Stromal cell of bone marrow (primary cell): ENCODE measurements at regions not wholly inside any gene's neighbourhood (a gene's known extent, or its start where the extent isn't known, plus 50 kb on each side); places are given as distances from the start of the nearest gene placed in this dataset.

Source experiments
- DNase-seq: peaks from one replicate; pipeline ENCODE4 v3.0.0-alpha.2; 2012; ENCODE audit warnings: low read depth

DNA sequence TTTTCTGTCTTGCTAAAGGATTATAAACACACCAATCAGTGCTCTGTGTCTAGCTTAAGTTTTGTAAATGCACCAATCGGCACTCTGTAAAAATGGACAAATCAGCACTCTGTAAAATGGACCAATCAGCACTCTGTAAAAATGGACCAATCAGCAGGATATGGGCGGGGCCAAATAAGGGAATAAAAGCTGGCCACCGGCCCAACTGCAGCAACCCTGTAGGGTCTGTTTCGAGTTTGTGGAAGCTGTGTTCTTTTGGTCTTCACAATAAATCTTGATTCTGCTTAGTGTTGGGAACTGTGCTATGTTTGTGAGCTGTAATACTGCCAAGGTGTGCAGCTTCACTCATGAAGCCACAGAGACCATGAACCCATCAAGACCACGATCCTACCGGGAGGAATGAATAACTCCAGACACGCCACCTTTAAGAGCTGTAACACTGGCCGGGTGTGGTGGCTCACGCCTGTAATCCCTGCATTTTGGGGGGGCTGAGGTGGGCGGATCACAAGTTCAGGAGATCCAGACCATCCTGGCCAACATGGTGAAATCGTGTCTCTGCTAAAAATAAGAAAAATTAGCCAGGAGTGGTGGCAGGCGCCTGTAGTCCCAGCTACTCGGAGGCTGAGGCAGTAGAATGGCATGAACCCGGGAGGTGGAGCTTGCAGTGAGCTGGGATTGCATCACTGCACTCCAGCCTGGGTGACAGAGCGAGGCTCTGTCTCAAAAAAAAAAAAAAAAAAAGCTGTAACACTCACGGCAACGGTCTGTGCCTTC lies 133.0 kb upstream of the GDF10 start:
- DNase-seq, result peak; percentile 21

DNA sequence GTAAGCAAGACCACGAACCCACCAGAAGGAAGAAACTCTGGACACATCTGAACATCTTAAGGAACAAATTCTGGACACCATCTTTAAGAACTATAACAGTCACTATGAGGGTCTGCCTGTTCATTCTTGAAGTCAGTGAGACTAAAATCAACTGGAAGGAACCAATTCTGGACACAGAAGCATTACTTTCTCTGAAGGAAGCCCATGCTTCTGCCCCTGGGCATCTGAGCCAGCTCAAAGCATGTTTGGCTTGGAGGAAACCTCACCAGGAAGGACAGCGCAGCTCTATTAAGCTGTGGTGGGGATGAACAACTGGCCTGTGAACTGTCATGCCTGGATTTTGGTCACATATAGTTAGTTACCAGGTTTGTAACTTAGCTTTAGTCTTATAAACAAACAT lies 132.4 kb upstream of the GDF10 start:
- no peak for DNase-seq

DNA sequence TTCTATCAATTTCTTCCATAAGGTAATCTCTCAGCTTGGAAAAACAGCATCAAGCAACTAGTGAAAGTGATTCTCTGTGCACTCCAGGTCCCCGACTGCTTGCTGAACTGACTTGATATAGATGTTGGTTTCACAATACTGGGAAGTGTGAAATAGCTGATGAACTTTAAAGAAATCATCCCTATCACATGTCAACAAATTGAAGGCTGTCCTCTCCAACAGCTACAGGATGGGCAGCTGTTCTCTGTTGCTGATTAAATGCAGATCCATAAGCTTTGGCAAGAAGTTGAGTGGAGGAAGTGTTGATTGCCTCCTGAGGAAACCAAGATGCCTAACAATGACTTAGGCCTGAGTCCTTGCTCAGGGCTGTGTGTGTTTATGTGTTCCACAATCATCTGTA lies 130.4 kb upstream of the GDF10 start:
- DNase-seq, result no peak

DNA sequence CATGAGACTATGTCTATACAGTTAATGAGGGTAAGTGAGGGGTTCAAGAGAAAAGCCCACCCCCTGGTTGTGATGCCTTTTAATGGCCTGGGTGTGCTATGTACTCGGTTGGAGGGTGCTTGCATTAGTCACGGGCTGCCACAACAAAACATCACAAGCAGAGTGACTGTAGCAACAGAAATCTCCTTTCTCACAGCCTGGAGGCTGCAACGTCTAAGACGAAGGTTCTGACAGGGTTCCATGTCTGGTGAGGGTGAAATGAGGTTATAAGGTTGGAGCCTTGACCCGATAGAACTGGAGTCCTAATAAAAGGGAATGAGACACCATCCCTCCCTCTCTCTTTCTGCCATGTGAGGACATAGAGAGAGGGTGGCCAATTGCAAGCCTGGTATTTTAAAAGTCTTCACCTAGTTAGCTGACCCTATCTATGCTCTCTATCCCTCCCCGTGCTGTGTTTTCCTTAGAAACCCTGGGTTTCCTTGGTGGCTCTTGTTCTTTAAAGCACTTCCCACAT lies 126.0 kb upstream of the GDF10 start:
- no peak for DNase-seq

DNA sequence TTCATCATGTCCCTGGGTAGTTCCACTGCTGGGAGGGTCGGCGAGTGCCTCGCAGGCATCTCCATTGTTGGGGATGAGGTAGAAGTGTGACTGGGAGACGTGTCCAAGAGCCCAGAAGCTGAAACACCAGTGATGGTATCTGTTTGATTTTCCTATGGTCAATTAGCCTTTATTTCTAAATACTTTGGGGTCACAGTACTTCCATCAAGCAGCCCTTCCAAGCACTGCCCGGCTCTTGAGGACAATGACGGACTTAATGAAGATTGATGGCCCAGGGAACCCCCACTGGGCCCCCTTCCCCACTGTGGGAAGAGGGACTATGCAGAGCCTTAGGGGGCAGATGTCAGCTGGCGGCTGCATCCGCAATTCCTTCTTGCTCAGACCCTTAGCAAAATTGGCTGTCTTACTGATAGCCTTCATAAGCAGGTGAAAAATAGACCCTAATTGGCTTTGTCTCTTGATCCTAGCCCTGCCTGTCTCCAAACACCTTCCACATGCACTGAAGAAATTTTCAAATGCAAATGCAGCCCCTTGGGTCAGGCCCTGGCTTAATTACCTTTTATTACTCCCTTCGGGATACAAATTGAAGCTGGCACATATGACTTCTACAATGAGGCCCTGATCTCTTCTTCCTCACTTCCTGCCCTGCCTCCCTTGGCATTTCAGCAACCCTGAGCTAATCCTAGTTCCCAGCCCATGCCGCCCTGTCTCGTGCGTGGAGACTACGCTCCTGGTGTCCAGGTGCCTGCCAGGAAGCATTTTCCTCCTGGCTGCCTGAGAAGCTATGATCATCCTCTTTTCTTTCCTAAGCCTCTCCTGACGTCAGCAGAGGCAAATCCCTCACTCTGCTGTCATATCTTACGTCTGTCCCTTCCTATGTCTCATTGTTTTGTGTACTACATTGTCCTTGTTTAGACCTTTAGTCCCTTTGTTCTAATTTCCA lies 124.5 kb upstream of the GDF10 start:
- no peak for DNase-seq

DNA sequence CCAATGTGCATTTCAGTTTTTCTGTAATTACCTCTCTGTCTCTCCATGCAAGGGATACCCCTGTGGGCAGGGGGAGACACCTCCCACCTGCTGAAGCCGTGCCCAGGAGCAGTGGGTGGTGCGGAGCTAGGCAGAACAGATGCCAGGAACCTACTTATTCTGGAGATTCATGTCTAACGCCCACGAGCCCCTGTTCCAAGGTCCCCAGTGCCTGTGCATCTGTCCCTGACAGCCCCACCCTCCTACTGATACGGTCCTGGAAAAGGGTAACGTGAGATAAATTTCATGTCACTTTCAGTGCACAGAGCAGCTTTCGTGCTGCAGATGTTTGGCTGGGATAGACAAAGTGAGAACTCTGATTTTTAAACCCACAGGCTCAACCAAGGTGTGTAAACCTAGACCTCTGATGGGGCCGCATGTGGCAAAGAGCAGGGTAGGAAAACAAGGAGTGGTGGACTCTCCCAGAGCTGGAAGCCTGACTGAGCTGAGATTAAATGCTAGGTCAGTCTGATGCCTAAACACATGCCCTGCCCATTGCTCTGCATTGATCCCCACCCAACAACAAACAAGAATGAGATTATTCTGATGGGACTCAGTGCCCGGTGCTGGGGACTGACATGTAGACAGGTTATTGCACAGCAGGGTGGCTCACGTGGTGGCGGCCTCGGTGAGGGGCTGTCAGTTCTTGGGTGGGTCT lies 123.6 kb upstream of the GDF10 start:
- no peak for DNase-seq

DNA sequence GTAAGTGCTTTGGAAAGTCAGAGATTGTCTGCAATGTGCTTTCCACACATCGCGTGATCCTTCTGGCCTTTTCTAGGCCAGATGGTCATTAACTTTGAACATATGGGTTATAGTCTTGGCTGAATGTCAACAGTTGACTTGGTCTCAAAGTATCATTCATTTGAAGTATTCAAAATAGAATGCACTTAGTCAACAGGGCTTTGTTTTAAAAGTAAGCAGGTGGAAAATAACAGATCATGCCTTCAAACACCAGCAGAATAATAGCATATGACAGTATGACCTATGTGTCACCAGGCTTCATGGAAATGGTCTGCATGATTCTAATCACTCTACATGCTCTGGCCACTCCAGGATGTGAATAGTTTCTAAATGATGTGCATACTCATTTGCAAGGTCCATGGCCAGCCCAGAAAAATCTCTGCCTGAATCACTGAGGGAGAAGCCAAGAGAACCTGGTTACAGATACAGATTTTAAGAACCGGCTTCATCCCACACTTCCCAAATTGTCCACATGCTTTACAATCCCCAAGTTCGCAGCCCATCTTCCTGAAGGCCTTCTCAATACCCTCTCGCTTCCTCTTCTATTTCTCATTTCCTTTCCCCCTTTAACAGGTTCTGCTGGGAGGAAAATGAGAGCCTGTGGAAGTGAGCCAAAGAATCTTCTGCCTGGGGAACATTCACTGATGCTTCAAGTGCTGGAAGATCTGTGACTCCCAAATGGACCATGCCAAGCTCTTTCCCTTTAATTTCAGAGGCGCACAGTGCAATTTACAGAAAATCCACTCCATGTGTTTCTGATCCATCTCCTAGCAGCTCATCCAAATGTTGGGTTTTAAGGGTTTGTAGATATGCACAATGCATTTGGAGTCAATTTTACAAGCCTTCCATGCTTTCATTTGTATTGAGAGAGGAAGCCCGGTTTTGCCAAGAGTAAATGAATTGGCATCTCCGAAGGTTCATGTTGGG lies 122.8 kb upstream of the GDF10 start:
- no peak for DNase-seq

DNA sequence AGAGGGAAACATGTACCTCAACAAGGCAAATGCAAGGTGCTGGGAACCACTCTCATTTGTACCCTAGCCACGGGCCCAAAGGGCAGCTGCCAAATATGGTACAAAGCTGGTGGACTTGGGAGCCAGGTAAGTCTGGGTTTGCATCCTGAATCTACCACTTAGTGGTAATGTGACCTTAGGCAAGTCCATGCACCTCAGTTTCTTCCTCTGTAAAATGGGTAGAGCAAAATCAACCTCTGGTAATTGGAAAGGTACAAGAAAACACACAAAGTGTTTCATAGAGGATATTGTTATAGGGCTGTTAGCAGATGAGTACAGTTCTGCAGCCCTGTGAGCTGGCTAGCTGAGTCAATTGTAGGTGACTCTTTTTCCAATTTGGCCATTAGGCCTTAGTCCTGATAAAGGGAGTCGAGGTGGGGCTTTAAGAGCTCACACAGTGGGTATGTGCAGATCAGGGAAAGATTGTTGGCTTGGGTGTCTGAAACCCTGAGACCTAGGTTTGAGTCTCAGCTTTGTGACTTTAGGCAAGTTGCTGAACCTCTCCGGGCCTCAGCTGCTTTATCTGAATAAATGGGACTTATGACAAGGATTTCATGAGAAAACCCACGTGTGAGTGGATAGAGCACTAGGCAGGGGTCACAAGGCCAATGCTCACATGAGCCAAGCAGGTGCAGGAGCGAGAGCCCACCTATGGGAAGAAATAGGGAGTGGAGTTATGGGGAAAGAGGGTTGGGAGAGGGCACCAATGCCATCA lies 121.3 kb upstream of the GDF10 start:
- DNase-seq, result no peak

DNA sequence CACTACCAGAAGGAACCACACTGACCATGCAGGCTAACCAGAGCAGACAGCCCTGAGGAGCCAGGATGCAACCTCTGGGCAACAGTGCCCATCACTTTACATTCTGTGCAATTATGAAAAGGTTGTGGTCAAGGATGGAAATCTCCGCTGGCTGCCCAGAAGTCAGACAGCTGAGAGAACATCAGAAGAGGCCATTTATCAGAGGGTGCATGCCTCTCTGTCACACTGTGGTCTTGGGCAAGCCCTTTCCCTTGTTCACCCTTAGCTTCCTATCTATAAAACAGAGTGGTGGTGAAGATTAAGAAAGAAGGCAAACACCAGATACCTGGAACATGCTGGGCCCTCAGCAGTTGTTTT lies 120.7 kb upstream of the GDF10 start:
- DNase-seq, result no peak

DNA sequence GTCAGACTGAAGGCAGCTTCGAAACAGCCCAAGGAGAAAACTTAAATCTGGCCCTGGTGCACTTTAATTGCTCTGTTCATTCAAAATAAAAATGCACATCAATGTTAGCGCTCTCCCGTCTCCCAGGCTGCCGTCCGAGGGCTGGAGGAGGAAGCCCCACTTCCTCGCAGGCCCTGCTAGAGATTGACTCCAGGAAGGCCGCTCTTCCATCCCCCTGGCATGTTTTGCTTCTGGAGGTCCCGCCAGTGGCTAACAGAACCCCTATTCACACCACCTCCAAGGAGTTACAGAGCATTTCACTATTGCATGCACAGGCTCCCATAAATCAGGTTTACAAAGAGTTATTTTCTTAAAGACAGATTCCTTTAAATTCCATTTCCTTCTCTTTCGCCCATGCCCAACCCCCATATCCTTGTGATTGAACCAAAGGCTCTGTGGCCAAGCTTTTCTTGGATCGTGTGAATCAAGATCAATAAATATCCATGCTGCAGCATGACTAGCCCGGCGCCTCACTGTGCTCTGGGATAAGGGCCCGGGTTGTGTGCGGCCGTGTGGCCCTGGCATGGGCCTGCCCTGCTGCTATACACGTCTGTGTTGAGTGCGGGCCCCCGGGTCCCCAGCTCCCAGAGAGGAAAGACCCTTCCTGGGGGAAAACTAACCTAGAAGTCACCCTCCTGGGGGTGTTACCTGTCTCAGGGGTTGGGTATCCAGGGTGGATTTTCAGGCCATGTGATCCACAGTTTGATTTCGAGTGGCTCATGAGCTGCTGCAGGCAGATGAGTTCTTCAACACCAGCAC lies 118.7 kb upstream of the GDF10 start:
- no peak for DNase-seq

DNA sequence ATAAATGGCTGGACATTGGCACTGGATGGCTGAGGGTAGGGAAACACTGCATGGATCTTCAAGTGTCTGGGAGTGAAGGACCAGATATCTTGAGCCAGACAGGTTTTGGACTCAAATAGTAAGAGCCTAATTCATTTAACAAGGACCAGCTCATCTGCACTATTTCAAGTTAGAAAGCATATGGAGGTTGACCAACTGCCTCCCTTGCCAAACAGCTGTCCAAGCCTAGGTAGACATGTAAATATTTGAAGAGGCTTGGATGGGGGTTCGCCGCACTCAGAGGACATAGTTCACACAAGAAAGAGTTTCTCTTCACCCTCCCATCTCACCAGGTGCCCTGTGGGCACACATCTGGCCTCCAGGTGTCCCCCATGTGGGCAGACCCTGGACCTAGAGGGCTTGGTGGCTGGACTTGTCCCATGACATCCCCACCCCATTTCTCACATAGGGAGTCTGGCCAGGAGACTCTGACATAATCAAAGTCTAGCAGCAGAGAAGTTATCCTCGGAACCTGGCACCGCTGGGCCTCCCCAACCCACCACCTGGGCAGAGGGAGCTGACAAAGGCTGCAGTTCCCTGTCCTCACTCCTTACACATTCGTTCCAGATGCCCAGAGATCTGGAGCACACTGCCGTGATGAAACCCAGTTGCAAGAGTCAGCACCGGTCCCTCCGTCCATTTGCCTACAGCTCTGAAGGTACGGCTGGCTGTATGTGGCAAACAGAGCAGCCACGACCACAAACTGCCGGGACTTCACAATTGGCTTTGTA lies 116.9 kb upstream of the GDF10 start:
- DNase-seq, result no peak

DNA sequence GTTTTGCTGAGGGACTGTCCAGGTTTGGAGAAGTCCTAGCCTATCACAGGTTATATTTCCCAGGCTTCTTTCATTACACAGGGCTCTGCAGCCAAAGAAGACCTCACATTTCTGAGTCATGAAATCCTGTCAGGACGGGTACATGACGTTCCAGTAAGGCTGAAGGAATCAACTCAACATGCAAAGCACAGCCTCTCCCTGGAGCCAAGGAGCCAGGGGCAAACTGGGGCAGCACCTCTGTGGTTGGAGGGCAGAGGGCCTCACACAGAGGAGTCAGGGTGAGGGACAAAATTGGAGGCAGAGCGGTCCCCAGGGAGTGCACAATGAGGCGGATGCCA lies 116.3 kb upstream of the GDF10 start:
- DNase-seq, result no peak

DNA sequence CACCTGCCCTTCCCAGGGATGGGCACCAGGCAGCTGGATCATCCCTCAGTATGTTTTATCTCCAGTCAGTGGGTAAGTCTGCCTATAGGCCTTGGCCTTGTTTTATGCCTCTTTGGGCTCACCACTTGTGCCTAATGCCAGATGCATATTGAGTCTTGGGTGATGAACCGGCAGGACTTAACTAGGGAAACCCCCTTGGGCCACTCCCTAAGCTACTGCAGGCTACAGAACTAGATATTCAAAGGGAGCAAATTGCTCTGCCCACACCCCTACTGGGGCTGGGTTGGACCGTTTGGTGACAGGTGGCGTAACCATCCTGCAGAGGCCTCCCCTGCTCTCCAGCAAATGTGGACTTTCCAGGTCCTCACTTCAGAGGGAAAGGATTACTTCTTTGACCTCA lies 115.7 kb upstream of the GDF10 start:
- no peak for DNase-seq

DNA sequence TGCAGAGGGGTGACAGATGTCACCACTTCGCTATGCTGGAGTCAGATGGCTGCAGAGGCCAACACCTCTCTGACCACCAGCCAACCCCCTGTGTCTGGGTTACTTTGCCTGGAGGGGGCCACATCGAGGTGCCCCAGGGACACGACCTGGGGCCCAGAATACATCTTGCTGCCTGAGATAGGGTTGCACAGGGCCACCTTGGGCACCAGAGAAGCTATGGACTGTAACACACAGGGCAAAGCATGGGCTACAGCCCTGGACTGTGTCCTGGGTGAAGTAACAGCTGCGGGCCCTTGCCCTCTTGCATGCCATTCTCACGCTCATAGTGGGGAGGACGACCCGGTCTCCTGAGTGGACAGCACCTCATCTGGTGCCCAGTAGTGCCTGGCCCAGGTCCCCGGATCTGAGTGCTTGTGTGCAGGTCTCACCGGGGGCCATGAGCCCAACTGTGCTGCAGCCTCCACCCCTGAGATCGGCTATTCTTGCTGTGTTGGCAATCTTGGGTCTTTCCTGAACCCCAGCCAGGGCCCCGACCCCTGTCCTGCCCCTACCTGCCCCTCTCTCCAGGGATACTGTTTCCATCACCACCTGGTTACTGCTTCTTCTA lies 115.2 kb upstream of the GDF10 start:
- DNase-seq, result no peak

DNA sequence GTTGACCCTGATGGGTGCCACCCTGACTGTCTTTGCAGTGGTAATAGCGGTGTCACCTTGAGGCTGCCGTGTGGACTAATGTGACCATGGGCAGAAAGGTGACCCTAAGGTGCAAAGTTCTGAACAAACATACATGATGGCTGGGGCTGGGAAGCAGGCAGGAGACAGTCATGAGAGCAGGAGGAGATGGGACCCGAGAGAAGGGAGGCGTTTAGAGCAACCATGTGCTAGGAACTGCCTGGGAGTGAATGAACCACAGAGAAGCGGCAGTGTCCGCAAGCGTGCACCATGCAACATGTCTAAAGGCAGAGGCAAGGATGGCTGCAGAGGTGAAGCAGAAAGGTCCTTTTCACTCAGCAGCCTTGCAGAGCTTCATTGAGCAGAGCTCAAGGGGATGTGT lies 113.1 kb upstream of the GDF10 start:
- DNase-seq, result no peak

DNA sequence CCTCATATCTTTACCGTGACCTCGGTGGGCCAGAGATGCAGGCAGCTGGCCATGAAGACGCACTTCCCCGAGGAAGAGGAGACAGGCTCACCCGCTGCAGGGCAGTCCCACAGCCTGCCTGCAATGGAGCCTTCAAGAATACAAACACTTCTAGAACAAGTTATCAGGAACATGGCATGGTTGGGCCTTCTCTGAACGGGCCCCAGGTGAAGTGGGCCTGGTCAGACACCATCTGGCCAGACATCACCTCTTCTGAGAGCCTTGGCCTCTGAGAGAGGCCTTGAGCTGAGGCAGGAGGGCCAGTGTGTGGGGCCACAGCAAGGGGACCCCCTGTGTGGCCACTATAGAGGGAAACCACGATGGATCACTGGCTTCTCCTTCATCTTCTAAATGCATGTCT lies 112.4 kb upstream of the GDF10 start:
- no peak for DNase-seq

DNA sequence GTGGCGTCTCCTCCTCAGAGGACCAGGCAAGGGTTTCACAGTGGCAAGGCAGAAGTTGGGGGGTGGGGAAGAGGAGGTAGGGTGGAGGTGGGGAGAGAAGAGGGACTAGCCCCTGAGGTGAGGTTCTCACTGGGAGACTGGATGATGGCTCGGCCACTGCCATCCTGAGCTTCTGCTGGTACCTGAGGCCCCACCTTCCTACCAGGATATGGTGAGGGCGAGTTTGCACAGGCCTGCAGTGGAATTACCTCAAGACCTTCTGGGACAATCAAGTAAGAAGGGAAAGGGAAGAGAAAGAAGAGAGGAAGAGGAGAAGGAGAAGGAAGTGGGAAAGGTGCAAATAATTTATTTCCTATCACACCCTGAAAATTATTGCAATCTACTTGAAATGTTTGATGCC lies 111.8 kb upstream of the GDF10 start:
- no peak for DNase-seq

DNA sequence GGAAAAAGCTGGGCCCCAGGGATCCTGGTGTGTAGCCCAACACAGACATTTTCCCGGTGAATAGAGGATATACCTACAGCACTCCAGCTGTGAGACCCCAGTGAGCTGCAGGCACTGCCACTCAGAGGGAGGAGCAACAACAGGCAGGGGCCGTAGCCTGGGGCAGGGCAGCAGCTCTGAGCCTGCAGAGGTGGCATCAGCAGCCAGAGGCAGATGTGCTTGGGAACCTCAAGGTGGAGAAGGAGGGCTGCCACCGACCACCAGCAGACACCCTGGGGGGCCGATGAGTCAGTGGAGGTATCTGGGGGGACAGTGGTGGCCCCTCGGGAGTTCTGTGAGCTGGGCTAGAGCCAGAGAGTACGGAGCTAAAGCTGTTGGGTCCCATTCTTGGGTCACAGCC lies 110.2 kb upstream of the GDF10 start:
- no peak for DNase-seq

DNA sequence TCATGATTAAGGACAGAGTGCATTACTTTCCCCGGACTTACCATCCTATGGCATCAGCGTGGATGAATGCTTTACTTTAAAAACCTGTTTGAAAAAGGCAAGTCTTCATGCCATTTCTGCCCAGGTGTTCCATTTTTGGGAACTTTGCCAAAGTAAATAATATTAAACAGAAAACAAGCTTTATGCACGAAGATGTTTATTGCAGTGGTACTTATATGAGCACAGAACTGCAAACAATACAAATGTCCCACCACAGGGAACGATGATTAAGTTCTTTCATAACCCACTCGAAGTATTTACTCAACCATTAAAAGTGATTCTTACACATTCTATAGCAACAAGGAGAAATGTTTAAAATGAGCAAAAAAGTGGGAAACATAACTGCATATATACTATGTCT lies 109.7 kb upstream of the GDF10 start:
- DNase-seq, result no peak
